Activated effector memory CD4-positive, alpha-beta T cell treated with anti-CD3 and anti-CD28 coated beads, Interleukin-2, amount 50 U/mL, for 16 hours (primary cell): ENCODE measurements at regions not wholly inside any gene's neighbourhood (a gene's known extent, or its start where the extent isn't known, plus 50 kb on each side); places are given as distances from the start of the nearest gene placed in this dataset.

ENCODE experiments used
- DNase-seq: peaks from one replicate; pipeline ENCODE4 v3.0.0-alpha.2; 2020

DNA sequence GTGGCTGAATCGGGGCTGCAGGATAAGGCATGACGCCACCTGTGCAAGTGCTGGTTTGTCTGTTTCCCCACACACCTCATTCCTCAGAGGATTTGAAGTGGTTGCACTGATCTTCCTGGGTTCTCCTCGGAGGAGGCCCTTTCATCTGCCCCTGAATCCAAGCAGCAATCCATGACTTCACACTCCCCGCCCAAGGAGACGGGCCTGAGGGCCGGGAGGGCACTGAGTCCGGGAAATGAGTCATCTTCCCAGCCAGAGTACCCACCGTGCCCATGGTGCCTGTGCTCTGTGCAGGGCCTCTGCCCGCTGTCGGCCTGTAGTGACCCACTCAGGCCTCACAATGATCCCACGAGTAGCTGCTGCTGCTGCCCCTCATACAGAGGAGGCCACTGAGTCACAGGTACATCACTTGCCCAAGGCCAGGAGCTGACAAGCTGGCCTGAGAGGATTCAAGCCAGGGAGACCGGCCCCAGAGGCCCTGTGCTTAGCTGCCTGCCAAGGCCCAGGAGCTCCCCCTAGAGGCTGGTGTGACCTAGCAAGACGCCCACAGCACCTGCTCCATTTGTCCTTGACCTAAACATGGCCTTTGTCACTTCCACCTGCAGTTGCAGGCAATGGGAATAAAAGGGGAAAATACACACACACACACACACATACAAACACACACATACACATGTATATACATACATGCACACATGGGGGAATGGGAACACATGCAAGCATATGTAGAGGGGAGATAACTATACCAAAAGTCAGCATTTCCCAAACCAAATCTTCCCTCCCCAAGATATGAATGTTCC lies 240.0 kb downstream of the C16orf95 start:
- DNase-seq: peak; percentile 66

- no peak for DNase-seq
Observed at GRCh38 chr16:87077750-87078127, 239.5 kb downstream of the C16orf95 start.

- no peak for DNase-seq
Observed at GRCh38 chr16:87080571-87081167, 236.5 kb downstream of the C16orf95 start.

DNA sequence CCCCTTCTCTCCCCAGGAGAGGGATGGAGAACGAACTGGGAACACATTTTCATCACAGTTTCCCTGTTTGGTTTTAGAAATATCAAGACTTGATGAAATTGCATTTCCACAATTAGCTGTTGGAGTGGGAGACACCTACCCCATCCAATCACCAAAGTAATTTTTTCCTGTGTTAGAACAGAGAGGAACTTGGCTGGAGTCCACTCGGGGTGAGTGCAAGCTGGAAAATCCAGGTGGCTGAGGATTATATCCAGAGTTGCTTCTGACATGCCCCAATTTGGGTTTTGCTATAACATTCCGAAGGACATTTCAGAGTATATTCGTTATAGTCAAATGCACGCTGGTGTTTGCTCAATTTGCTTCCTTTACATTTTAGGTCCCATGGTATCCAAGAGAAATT lies 231.8 kb downstream of the C16orf95 start:
- DNase-seq: no peak

DNA sequence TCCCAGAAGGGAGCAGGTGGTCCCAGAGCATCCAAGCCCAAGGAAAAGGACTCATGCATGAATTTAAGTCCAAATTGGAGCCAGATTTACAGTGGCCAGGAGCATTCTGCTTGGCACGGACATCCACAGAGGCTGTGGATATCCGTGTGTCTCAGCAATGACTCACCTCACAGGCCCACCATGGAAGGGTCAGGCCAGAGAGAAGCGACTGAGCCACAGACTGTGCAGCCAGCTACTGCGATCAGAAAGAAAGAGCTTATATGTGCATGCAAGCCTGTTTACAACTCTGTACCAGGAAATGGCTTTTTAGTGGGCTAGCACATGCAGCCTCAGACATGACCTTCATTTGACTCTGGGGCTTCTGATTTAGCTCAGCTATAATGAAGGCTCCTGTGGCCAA lies 231.0 kb downstream of the C16orf95 start:
- DNase-seq: no peak

DNA sequence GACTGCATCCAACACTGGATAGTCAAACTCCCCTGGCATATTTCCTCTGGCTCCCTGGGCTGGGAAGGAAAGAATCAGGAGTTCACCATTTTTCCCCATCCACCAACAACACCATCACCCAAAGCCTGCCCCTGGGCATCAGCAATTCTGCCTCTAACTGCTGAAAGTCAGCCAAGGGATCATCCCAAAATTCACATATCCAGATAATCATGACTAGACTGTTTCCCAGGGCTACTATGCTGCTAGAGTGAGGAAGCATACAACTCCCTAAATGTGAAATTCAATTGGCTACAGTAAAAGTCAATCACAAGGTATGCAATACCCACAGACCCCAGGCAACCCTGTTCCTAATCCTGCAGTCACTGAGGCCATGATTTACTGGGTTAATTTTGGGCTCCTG lies 230.6 kb downstream of the C16orf95 start:
- no peak for DNase-seq

DNA sequence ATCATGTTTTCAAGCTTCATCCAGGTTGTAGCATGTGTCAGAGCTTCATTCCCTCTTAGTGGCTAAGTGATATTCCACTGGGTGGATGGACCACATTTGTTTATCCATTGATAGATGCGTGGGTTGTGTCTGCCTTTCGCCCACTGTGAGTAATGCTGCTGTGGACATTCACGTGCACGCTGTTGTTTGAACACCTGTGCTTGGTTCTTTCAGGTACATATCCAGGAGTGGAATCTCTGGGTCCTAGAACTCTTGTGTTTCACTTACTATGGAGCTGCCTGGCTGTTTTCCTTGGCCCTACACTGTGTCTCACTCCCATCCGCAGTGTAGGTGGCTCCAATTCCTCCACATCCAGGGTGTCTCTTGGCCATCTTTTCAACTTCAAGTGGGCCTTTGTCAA lies 224.2 kb downstream of the C16orf95 start:
- DNase-seq: no peak

DNA sequence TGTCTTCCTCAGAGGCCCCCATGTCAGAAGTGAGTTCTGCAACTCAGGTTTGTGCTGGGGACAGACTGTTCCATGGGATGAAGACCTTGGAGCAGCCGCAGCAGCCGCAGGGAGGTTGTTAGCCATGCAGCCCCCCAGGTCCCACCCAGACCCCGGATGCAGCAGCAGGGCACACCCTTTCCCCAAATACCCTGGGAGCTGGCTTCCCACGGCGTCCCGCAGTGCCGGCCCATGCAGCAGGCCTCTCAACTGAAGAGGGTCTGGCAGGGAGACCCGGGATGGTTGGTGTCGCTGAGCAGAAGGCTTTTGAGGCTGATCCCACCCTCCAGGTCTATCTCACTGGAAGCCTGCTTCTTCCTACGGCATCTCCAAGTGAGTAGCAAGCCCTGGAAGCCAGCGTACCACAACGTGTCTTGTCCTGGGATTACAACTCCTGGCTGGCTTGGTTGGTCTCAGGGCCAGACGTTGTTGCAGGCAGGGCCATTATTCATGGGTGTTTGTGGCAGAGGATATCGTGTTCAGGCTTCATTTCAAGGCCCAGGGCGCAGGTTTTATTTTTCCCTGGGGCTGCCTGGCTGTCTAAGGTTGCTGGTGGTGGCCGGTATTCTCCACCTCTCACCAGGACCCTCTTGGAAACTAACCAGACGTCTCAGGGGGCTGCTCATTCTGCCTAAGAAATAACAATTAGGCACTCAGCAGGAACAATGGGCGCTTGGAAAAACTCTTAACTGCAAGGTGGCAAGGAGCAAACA lies 223.2 kb downstream of the C16orf95 start:
- no peak for DNase-seq

GRCh38 chr16:87094556-87094865 lies 222.7 kb downstream of the C16orf95 start:
- DNase-seq: no peak

DNA sequence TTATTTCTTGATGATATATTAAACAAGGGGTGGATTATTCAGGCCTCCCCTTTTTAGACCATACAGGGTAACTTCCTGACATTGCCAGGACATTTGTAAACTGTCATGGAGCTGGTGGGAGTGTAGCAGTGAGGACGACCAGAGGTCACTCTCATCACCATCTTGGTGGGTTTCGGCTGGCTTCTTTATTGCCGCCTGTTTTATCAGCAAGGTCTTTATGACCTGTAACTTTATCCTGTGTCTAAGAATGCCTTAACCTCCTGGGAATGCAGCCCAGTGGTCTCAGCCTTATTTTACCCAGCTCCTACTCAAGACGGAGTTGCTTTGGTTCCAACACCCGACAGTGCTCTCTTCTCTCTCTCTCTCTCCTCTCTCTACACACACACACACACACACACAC lies 221.9 kb downstream of the C16orf95 start:
- DNase-seq: no peak

- no peak for DNase-seq
Observed at GRCh38 chr16:87096746-87097333, 220.4 kb downstream of the C16orf95 start.

DNA sequence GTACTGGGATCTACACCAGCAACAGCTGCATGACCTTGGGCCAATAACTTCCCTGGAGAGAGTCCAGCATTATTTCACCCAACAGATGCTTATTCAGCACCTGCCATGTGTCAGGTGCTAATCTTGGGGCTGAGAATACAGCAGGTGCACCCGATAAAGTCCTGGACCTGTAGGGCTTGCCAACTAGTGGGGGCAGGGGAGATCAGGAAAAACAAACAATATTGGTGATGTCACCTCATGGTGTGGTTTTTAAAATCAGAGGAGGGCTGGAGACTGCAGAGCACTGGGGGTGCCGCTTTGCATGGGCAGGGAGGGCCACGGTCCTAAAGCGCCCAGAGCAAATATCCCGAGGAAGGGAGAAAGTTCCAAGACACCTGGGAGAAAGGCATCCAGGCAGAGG lies 218.8 kb downstream of the C16orf95 start:
- no peak for DNase-seq

GRCh38 chr16:87098976-87099720 lies 218.0 kb downstream of the C16orf95 start:
- DNase-seq: no peak

GRCh38 chr16:87100306-87101058 lies 216.7 kb downstream of the C16orf95 start:
- DNase-seq: no peak

DNA sequence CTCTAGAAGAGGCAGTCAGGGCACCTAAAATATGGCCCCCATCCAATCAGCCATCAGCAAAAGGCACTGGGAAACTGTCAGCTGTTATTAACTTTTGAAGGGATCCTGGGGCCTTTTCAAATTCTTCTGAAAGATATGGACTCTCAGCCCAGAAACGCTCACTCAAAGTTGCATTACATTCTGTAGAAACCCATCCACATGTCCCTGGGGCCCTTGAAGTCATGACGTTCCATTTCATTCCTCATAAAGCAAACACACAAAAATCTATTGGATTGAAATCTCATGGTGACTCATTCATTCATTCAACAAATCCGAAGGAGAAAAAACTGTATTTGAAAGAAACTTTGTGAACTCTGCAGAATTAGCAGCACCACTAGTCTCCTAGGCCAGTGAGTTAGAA lies 215.3 kb downstream of the C16orf95 start:
- DNase-seq: no peak

GRCh38 chr16:87107201-87107600 lies 210.0 kb downstream of the C16orf95 start:
- no peak for DNase-seq

DNA sequence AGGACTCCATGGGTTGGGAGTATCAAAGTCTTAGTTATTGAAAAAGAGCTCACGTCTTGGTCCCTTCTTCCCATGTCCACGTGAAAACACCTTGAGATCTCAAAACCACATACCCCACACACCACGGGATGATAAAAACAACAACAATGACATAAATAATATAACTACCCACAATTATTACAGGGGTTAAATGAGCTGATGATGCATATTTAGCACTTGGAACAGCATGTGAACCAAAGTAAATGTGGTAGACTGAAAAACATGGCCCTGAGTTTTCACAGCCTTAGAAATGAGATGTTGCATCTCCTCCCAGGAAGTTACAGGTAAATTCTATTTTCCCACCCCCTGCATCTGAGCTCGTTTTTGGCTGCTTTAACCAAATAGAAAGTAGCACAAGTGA lies 208.9 kb downstream of the C16orf95 start:
- DNase-seq: no peak

DNA sequence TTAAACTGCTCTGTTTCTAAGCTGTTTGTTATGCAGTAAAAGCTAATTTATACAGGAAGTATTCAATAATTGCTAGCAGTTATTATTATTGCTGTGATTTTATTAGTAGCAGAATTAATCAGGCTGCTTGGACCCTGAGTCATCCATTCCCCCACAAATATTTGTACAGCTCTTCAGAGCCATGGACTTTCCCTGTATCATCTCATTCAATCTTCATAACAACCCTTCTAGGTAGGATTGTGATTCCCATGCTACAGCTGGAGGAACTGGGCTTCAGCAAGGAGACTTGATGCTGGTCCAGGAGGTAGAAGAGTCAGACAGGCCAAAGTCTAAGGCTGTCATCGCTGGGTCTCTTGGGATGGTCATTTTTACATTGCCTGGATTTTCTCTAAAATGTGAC lies 208.3 kb downstream of the C16orf95 start:
- DNase-seq: no peak

DNA sequence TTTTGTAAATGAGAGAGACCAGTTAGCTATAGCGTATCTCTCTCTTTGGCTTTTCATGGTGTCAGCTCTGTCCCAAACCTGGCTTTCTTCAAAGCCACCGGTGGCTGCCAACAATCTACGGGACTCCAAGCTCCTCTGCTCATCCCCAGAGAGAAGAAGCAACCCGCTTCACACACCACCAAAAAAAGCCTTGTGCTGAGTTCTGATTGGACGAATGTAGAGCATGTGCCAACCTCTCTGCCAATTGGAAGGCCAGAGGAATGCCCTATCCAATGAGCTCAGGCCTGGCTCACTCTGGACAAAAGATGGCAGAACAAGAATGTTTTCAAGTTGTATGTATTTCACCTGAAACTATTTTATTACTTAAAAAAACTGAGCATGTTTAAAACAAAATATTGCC lies 202.4 kb downstream of the C16orf95 start:
- no peak for DNase-seq

- no peak for DNase-seq
Observed at GRCh38 chr16:87115646-87116045, 201.5 kb downstream of the C16orf95 start.

DNA sequence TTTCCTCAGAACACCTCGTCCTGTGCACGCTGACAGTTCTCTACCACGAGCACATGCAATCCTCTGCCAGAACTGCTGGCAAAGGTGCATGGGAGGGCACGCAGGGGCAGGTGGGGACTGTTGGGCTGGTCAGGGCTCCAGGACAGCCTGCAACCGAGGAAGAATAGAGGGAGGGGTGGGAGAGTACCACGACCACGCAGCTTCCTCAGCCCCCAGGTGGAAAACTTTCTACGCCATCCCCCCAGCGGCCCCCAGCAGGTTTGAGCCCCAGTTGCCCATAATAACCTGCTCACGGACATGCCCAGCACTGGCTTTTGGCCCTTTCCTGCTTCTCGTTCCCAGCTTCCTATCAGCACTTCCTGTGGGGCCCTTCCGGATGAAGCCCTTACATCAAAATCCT lies 199.3 kb downstream of the C16orf95 start:
- DNase-seq: no peak

GRCh38 chr16:87119168-87119567 lies 198.0 kb downstream of the C16orf95 start:
- no peak for DNase-seq
